ENCODE measurements at regions not wholly inside any gene's neighbourhood (a gene's known extent, or its start where the extent isn't known, plus 50 kb on each side); places are given as distances from the start of the nearest gene placed in this dataset.

GRCh38 chrX:94775640-94776039 is 1101.6 kb downstream of the FAM133A start:
- H3K36me3 ChIP-seq, result no peaks in the 10 kb centered on the region
- DNase-seq (no peak), ATAC-seq (no peak)
- 62 to 71% (median 66%) methylated on average over 2 of the region's 2 CpGs for WGBS, 4 donors
- H3K4me1 ChIP-seq, result no peaks in the 10 kb centered on the region
- H3K27ac ChIP-seq, result no peak overlapping the region
- peaks cover 0 to 9% (median 0%) of the 10 kb centered on the region in 9 donors for H3K27me3 ChIP-seq
- intact Hi-C loops (cut with DNase I), result no loop called here
- TF ChIP-seq POLR2A (IDR thresholded peaks at IDR 0.05) (no peak), CTCF (IDR thresholded peaks at IDR 0.05) (no peak)
- H3K4me3 ChIP-seq, result no peak overlapping the region
- no peaks in the 10 kb centered on the region for H3K9me3 ChIP-seq

GRCh38 chrX:94813541-94813940 is 1139.5 kb downstream of the FAM133A start:
- peak in 3 of 4 donors; percentile 49 to 66 (median 66) for ATAC-seq
- whole genome bisulfite sequencing, 4 donors, result 94 to 98% (median 96%) methylated on average over 1 of the region's 1 CpG

GRCh38 chrX:94814216-94814615 is 1140.2 kb downstream of the FAM133A start:
- H3K4me1 ChIP-seq, result no peaks in the 10 kb centered on the region
- 33 to 70% (median 44%) methylated on average over 1 of the region's 1 CpG for WGBS, 4 donors
- TF ChIP-seq CTCF (IDR thresholded peaks at IDR 0.05) (no peak), POLR2A (IDR thresholded peaks at IDR 0.05) (no peak)
- peaks cover 0 to 12% (median 0%) of the 10 kb centered on the region in 12 donors for H3K9me3 ChIP-seq
- H3K36me3 ChIP-seq, result no peaks in the 10 kb centered on the region
- no peak overlapping the region for H3K4me3 ChIP-seq
- intact Hi-C loops (cut with DNase I), result no loop called here
- DNase-seq, result no peak
- H3K27ac ChIP-seq, result no peak overlapping the region
- ATAC-seq, result no peak
- no peaks in the 10 kb centered on the region for H3K27me3 ChIP-seq

More at GRCh38 chrX:94813541-94813940, 1139.5 kb downstream of the FAM133A start:
- no peak for TF ChIP-seq POLR2A (IDR thresholded peaks at IDR 0.05)
- TF ChIP-seq CTCF (IDR thresholded peaks at IDR 0.05), result no peak
- no peaks in the 10 kb centered on the region for H3K36me3 ChIP-seq
- no peak overlapping the region for H3K4me3 ChIP-seq
- H3K27me3 ChIP-seq, result no peaks in the 10 kb centered on the region
- H3K4me1 ChIP-seq, result no peaks in the 10 kb centered on the region
- H3K9me3 ChIP-seq, result peaks cover 0 to 12% (median 0%) of the 10 kb centered on the region in 12 donors
- DNase-seq, result no peak
- H3K27ac ChIP-seq, result no peak overlapping the region
- intact Hi-C loops (cut with DNase I), result no loop called here

GRCh38 chrX:94830717-94831116 is 1156.7 kb downstream of the FAM133A start:
- Histone ChIP-seq H3K9me3 (no peaks in the 10 kb centered on the region), H3K27ac (no peak overlapping the region), H3K27me3 (no peaks in the 10 kb centered on the region), H3K4me1 (no peaks in the 10 kb centered on the region), H3K4me3 (no peak overlapping the region), H3K36me3 (no peaks in the 10 kb centered on the region)
- TF ChIP-seq CTCF (IDR thresholded peaks at IDR 0.05) (no peak), POLR2A (IDR thresholded peaks at IDR 0.05) (no peak)
- ATAC-seq (no peak), DNase-seq (no peak)
- WGBS, 4 donors, result 45 to 61% (median 53%) methylated on average over 2 of the region's 2 CpGs
- intact Hi-C loops (cut with DNase I), result loop anchor here in 9 of 10 donors (5.0 to 10.0 kb wide), 4 partner anchors 234 to 247 kb away; no protein-coding TSS in a partner anchor
